Neural progenitor cell (in vitro differentiated cells): ENCODE measurements at regions not wholly inside any gene's neighbourhood (a gene's known extent, or its start where the extent isn't known, plus 50 kb on each side); places are given as distances from the start of the nearest gene placed in this dataset.
A peak's percentile ranks its signal among the peaks of the same experiment; 100 is the strongest.

ENCODE experiments used
- EZH2 ChIP-seq: fragments of 200-600 bp; sonication (generic); IDR thresholded peaks from 2 replicates; pipeline ENCODE4 v1.6.1; 2017; ENCODE audit warnings: antibody characterized with exemption, mild to moderate bottlenecking, moderate library complexity
- EZH2phosphoT487 ChIP-seq: fragments of 200-600 bp; sonication (generic); IDR thresholded peaks from 2 replicates; pipeline ENCODE4 v1.6.1; 2017; ENCODE audit warnings: antibody characterized with exemption
- TF ChIP-seq, protein P1 (sequence below): fragments of 200-600 bp; sonication (generic); IDR thresholded peaks from 2 replicates; pipeline ENCODE4 v1.5.1; 2017; ENCODE audit warnings: antibody characterized with exemption, mild to moderate bottlenecking

- TF ChIP-seq, protein P1, sequence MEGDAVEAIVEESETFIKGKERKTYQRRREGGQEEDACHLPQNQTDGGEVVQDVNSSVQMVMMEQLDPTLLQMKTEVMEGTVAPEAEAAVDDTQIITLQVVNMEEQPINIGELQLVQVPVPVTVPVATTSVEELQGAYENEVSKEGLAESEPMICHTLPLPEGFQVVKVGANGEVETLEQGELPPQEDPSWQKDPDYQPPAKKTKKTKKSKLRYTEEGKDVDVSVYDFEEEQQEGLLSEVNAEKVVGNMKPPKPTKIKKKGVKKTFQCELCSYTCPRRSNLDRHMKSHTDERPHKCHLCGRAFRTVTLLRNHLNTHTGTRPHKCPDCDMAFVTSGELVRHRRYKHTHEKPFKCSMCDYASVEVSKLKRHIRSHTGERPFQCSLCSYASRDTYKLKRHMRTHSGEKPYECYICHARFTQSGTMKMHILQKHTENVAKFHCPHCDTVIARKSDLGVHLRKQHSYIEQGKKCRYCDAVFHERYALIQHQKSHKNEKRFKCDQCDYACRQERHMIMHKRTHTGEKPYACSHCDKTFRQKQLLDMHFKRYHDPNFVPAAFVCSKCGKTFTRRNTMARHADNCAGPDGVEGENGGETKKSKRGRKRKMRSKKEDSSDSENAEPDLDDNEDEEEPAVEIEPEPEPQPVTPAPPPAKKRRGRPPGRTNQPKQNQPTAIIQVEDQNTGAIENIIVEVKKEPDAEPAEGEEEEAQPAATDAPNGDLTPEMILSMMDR: peak; percentile 25
- TF ChIP-seq EZH2phosphoT487: peak; percentile 87
- TF ChIP-seq EZH2: peak; percentile 93
Measured at GRCh38 chr7:32298408-32299132, 191.6 kb downstream of the LSM5 start.
